NOMO-1 treated with DMSO at 0.1 percent for 48 hours (cell line): ENCODE measurements at regions not wholly inside any gene's neighbourhood (a gene's known extent, or its start where the extent isn't known, plus 50 kb on each side); places are given as distances from the start of the nearest gene placed in this dataset.

ENCODE experiments used
- DNase-seq: peaks from one replicate; lab custom pipeline; 2025; ENCODE audit not compliant: unreplicated experiment; lab: John Stamatoyannopoulos, UW

GRCh38 chr2:128818704-128819491 lies 500.2 kb upstream of the HS6ST1 start:
- DNase-seq: no peak

- DNase-seq: no peak
Measured at GRCh38 chr2:128820452-128820851, 501.8 kb upstream of the HS6ST1 start.

- DNase-seq: no peak
Measured at GRCh38 chr2:128821010-128821409, 502.3 kb upstream of the HS6ST1 start.

- DNase-seq: no peak
Measured at GRCh38 chr2:128832946-128833663, 514.4 kb upstream of the HS6ST1 start.

GRCh38 chr2:128833664-128834027 lies 515.0 kb upstream of the HS6ST1 start:
- no peak for DNase-seq

- DNase-seq: no peak
Measured at GRCh38 chr2:128834207-128834879, 515.7 kb upstream of the HS6ST1 start.

- no peak for DNase-seq
Measured at GRCh38 chr2:128834880-128835252, 516.2 kb upstream of the HS6ST1 start.

GRCh38 chr2:128835342-128835855 lies 516.7 kb upstream of the HS6ST1 start:
- DNase-seq: no peak

GRCh38 chr2:128835974-128836373 lies 517.3 kb upstream of the HS6ST1 start:
- no peak for DNase-seq

GRCh38 chr2:128836559-128837100 lies 518.0 kb upstream of the HS6ST1 start:
- DNase-seq: no peak

GRCh38 chr2:128838244-128838643 lies 519.6 kb upstream of the HS6ST1 start:
- DNase-seq: no peak

- no peak for DNase-seq
Measured at GRCh38 chr2:128841803-128842202, 523.1 kb upstream of the HS6ST1 start.

- no peak for DNase-seq
Measured at GRCh38 chr2:128867311-128867710, 548.6 kb upstream of the HS6ST1 start.

GRCh38 chr2:128867936-128868636 lies 549.4 kb upstream of the HS6ST1 start:
- DNase-seq: no peak

- DNase-seq: no peak
Measured at GRCh38 chr2:128868686-128869551, 550.3 kb upstream of the HS6ST1 start.

GRCh38 chr2:128874608-128875007 lies 555.9 kb upstream of the HS6ST1 start:
- DNase-seq: no peak

GRCh38 chr2:128876986-128877983 lies 558.6 kb upstream of the HS6ST1 start:
- DNase-seq: no peak

GRCh38 chr2:128879161-128879560 lies 560.5 kb upstream of the HS6ST1 start:
- DNase-seq: no peak

GRCh38 chr2:128894896-128895295 lies 576.2 kb upstream of the HS6ST1 start:
- no peak for DNase-seq
